Fibroblast of mammary gland (primary cell): ENCODE measurements at regions not wholly inside any gene's neighbourhood (a gene's known extent, or its start where the extent isn't known, plus 50 kb on each side); places are given as distances from the start of the nearest gene placed in this dataset.

Experiments
- DNase-seq: peaks from one replicate; pipeline ENCODE4 v3.0.0-alpha.2; 2010; ENCODE audit warnings: low read depth
- H3K4me3 ChIP-seq: 2 replicates; pipeline ENCODE4 v1.5.1; 2011; ENCODE audit warnings: low read depth, mild to moderate bottlenecking, low read length, moderate library complexity; ENCODE audit not compliant: control insufficient read depth
- CTCF ChIP-seq: conservative IDR thresholded peaks from 2 replicates; pipeline ENCODE4 v1.5.1; 2011; ENCODE audit warnings: low read depth, low read length, inconsistent platforms; ENCODE audit not compliant: control insufficient read depth, insufficient read depth

GRCh38 chrX:125089761-125090445 is 229.8 kb upstream of the TEX13C start:
- no peak for TF ChIP-seq CTCF
- DNase-seq, result no peak
- no peak overlapping the region for H3K4me3 ChIP-seq

DNA sequence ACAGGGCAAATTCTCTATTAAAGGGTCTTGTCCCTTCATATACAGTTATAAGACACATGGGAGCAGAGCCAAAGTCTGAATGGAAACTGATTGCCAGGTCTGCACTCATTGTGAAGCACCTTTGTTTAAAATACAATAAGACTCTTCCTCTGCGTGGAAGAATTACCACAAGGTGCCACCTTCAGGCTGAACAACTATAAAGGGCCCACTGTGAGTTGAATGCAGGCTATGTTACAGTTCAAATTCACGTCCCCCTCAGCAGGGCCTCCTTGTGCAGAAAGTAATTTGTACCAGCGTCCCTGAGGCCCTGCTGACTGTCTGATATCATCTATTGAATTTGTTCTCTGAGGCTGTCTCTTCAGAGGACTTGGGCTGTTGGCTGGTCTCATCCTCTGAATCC is 225.8 kb upstream of the TEX13C start:
- no peak for DNase-seq
- no peak for TF ChIP-seq CTCF
- H3K4me3 ChIP-seq, result no peak overlapping the region

DNA sequence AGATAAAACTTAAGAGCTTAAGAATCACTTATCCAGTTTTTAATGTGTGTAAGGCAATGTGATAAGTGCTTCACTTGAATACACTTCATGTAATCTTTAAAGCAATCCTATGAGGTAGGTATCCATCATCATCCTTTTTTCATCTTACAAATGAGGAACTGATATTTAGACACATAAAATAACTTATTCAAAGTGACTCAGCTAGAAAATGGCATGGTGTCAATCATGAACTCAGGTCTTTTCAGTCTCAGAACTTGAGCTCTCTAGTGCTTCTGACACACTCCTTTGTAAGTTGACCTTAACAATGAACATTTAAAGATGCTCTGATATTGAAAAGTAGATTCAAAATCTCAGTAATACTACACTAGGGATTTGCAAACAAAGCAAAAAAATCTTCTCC is 224.8 kb upstream of the TEX13C start:
- TF ChIP-seq CTCF, result no peak

GRCh38 chrX:125096469-125096868 is 223.2 kb upstream of the TEX13C start:
- no peak for DNase-seq
- no peak overlapping the region for H3K4me3 ChIP-seq
- TF ChIP-seq CTCF, result no peak

More for the DNA sequence above, 224.8 kb upstream of the TEX13C start:
- no peak for DNase-seq
- H3K4me3 ChIP-seq, result no peak overlapping the region

DNA sequence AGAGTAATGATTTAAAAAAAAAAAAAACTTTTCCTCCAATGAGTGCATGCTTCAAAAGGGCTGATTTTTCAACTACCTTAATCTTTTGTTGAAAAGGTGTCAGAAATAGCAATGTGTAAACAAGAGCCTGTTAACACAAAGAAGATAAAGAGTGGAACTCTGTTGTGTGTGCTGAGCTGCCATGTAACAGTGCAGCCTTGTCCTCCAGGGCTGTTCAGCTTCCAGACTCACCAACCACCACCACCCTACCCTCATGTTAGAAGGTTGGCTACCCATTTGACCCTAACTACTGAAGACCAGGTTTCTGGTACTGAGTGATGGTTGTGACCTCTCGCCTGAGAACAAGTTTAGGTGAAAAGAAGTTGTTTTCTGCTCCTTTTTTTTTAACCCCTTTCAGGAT is 222.8 kb upstream of the TEX13C start:
- H3K4me3 ChIP-seq, result no peak overlapping the region
- DNase-seq, result no peak
- TF ChIP-seq CTCF, result no peak

DNA sequence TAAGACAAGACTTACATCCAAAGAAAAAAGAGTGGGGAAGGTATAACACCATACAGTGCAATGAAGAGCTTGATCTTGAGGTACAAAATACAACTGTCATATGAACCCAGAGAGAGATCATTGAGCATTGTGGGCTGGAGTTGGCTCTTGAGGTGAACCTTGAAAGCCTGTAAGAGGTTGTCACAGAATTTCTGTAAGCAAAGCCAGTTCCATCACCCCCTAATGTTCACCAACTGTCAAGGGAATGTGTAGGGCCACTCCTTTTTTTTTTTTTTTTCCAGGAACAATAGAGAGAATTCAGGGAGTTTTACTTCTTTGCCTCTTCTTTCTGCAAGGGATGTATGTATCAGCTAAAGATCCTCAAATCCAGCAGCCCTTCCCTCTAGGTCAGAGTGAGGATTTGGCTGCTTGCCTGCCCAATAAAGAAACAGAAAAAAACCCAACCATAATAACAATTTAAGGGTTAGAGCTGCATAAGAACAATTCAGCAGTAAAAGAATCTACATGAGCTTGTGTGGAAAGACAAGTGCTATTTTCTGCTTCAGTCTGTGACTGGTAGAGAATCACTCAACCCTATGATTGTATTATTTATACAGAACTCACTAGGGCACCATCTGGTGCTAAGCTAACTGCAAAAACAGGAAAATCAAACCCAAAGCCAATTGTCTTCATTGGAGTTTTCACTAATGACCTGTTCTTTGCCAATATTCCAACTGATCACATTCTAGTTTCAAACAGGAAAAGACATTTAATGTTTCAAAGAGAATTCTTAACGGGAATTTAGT is 217.5 kb upstream of the TEX13C start:
- DNase-seq, result no peak
- TF ChIP-seq CTCF, result no peak
- no peak overlapping the region for H3K4me3 ChIP-seq
